HG02970 (cell line): ENCODE measurements at regions not wholly inside any gene's neighbourhood (a gene's known extent, or its start where the extent isn't known, plus 50 kb on each side); places are given as distances from the start of the nearest gene placed in this dataset.

Experiments used
- ATAC-seq: cut with Tn5 transposase; IDR thresholded peaks from one replicate; pipeline ENCODE4 v1.9.1; 2021; ENCODE audit warnings: mild to moderate bottlenecking, moderate library complexity, moderate number of reproducible peaks; ENCODE audit not compliant: unreplicated experiment, low FRiP score

DNA sequence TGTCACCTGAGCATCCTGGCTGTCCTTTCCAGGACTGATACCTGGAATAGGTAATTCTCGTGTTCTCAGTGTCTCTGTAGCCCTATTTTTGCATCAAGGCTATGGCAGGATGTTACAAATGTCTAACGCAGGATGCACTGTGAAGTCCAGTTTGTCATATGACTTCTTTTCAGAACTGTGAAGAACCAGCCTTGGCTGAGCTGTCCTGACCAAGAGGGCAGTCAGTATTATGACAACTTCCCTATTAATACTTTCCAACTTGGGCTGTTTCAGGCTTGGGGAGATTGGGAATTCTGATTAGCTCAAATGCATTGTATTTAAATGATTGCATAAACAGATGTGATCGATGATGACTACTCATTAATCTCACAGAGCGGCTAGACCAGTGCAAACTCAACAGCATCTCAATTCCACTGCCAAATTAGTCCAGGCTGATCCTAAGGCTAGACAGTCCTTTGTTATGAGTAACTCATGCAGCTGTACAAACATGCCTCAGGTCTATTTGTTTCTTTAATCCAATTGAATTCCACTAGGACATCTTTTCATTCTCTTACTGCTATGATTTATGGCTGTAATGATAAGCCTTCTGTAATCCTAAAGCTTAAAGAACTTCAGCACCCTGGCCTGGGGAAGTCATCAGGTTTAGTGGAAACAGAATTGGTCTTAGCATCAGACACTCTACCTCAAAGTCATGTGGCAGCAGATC, 331.6 kb downstream of the KCNS3 start:
- no peak for ATAC-seq

GRCh38 chr2:18208956-18209355, 330.5 kb downstream of the KCNS3 start:
- ATAC-seq, result no peak

GRCh38 chr2:18200771-18201170, 322.3 kb downstream of the KCNS3 start:
- no peak for ATAC-seq

- ATAC-seq, result no peak
Measured at GRCh38 chr2:18198677-18199076, 320.2 kb downstream of the KCNS3 start.

DNA sequence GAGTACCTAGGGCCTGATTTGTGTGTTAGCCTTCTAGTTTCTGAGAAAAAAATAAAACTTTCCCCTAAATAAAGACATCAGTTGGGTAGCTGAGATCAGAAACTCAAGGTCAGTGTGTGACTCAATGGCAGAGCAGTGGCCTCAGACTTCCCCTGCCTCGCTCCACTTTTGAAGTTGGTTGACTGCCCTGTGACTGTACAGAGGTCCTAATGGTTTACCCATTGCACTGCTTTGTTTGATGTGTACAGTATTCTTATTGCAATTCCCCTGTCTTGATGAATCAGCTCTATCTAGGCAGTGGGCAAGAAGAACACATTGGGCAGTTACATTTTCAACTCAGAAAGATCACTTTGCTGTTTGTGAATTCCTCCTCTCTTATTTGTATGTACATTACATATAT, 315.7 kb downstream of the KCNS3 start:
- no peak for ATAC-seq

DNA sequence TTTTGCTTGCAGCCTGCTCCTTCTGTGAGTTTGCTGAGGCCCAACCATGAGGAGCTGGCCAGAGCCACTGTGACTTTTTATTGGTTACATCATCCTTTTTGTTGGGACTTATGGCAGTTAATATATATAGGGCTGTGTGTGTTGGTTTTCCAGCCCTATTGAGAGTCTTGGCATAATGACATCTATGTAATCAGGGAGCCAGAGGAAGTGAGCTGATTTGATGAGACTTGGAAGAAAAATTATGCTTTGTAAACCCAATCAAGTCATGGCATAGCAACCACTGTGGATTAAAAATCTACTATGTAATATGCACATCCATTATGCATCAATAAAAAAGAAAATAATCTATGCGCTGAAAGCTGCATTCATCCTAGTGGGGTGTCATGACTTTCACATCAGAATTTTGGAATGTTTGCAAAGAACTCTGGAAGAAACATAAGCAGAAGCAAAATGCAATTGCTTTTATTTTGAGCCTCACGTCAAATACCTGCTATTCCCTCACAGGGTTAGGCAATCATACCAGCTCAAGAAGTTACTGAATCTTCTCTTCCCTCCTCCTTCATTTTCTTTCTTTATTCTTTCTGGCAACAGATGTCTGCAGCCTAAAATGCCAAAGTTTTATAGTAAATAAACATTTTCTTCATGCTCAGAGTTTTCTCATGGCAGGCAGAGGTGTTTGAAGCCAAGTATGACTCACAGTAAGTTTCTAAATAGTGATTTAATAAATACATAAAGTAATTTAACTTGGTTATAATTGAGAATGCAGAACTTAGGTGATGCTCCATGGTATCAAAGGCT, 308.5 kb downstream of the KCNS3 start:
- ATAC-seq, result no peak

- no peak for ATAC-seq
Measured at GRCh38 chr2:18182861-18183260, 304.4 kb downstream of the KCNS3 start.

DNA sequence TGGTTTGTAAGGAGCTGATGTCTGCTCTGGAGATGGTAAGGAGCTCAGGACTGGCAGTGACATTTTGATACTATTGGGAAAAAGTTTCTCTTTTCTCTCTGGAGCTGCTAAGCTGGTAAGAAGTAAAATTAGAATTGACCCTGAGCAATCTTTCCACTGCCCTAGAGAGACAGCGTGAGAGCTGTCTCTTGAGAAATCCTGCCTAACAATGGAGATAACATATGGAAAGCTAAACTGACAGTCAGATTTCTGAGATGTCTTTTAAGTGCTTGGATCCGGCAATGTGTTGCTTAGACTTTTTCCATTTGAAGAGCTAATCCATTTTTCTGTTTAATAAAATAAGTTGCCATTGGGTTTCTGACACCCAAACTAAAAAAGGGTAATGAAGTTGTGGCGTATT, 302.4 kb downstream of the KCNS3 start:
- no peak for ATAC-seq

DNA sequence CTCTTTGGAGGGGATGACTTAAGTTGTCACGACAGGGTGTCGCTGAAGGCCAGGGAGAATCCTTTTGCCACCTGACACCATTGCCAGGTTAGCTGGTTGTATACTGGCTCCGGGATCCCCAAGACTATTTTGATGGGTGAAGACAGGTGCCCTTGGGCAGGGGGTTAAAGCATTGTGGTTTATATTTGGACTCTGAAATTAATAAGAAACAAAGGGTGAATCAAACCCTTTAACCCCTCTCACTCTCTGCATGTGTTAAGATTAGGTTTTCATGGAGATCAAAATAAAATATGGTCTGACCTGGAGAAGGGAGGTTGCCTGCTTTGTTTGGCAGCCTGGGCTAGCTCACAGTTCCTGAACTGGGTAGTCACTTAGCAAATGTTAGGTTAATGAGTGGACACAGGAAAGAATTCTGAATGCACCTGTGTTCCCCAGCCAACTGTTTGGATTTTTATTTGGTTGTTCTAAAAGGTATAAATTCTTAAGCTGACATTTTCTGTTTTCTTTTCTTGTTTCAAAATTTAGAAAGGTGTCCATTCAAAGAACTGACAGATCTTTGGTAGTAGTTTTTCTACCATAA, 301.7 kb downstream of the KCNS3 start:
- ATAC-seq, result no peak

- ATAC-seq, result no peak
Measured at GRCh38 chr2:18178736-18179349, 300.4 kb downstream of the KCNS3 start.

GRCh38 chr2:18176679-18177215, 298.3 kb downstream of the KCNS3 start:
- ATAC-seq, result no peak

GRCh38 chr2:18172607-18173006, 294.1 kb downstream of the KCNS3 start:
- no peak for ATAC-seq

GRCh38 chr2:18171191-18172139, 293.0 kb downstream of the KCNS3 start:
- ATAC-seq, result no peak

DNA sequence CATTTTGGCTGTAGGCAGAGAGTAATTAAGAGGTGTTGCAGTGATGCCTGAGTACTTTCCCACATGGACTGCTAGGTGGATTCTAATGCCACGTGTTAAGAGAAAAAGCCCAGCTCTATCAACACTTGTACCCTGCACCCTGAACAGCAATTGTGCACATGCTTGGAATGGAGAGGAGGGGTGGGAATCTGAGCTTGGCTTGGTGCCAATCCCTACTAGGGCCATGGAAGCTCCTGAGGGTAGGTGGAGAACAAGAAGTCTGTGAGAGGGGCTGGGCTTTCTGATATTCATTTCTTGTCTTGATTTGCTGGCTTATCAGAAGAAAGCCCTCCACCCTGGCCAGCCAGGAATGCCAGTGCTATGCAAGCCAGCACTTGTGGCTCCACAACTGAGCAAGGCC, 292.2 kb downstream of the KCNS3 start:
- no peak for ATAC-seq

DNA sequence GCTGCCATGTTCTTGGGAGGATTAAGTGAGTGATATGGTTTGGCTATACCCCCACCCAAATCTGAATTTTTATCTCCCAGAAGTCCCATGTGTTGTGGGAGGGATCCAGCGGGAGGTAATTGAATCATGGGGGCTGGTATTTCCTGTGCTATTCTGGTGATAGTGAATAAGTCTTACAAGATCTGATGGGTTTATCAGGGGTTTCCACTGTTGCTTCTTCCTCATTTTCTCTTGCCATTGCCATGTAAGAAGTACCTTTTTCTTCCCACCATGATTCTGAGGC, 291.4 kb downstream of the KCNS3 start:
- ATAC-seq, result no peak

DNA sequence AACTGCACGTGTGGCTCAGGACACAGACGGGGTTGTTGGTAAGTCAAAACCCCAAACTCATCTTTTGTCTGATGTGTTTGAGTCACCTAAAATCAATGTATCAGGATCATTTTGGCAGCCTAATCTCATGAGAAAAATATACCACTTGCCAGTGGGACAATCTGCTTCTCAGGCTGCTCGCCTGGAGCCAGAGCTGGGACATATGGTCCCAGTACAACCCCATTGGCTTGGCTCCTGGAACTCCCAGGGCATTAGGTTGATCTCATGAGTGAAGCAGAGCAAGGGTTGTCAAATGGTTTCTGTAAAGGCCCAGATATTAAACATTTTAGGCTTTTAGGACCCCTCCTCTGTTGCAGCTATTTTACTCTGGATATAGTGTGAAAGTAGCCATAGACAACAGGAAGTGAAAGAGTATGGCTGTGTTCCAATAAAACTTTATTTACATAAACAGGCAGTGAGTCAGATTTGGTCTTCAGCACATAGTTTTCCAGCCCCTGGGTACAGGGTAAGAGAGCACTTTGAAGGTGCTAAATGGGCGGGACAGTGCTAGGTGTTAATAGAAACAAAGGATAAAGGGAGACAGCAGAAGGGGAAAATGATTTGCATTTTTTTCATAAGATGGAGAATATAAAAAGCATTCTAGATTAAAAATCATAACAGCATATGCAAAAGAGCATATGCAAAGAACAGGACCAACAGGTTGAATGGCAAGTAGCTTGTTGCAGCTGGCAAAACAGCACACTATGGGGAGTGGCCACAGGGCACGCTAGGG, 290.8 kb downstream of the KCNS3 start:
- ATAC-seq, result no peak

DNA sequence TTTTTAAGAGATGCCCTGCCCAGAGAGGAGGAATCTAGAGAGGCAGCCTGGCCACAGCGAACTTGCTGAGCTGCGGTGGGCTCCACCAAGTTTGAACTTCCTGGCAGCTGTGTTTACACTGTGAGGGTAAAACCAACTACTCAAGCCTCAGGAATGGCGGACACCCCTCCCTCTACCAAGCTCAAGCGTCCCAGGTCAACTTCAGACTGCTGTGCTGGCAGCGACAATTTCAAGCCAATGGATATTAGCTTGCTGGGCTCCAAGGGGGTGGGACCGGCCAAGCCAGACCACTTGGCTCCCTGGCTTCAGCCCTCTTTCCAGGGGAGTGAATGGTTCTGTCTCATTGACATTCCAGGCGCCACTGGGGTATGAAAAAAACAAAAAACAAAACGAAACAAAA, 289.4 kb downstream of the KCNS3 start:
- ATAC-seq, result no peak

- no peak for ATAC-seq
Measured at GRCh38 chr2:18161681-18162080, 283.2 kb downstream of the KCNS3 start.

DNA sequence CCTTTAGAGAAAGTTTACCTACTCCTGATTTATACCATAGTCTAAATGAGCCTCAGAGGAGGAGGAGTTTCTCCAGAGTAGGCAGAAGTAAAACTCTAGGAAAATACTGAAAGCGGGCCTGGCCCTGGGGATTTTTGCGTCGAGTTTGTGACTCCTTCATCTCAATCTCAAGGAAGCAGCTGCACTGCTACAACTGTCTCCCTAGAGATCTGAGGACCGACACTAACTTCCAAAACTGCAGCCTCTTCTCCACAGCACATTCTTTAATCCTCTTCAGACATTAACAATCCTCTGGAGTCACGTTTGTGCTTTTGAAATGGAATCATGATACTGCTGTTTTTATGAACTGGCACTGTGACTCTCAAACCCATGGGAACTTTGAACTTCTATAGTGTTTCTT, 281.4 kb downstream of the KCNS3 start:
- ATAC-seq, result no peak
